ENCODE measurements at regions not wholly inside any gene's neighbourhood (a gene's known extent, or its start where the extent isn't known, plus 50 kb on each side); places are given as distances from the start of the nearest gene placed in this dataset.

GRCh38 chr6:93825950-93826349 lies 406.6 kb upstream of the EPHA7 start:
- Histone ChIP-seq H3K4me1 (ENCODE audit: control insufficient read depth, extremely low read depth, insufficient read depth, low read length) (no peaks in the 10 kb centered on the region), H2AFZ (ENCODE audit: low read length) (no peak overlapping the region), H3K9ac (ENCODE audit: insufficient read depth, low read length) (no peak overlapping the region), H3K27me3 (ENCODE audit: control insufficient read depth, insufficient read depth, low read length) (no peaks in the 10 kb centered on the region), H3K27ac (ENCODE audit: insufficient read depth, low read length) (no peak overlapping the region), H3K9me3 (ENCODE audit: control insufficient read depth, insufficient read depth, low read depth, low read length) (no peaks in the 10 kb centered on the region), H4K20me1 (ENCODE audit: control insufficient read depth, extremely low read depth, insufficient read depth, low read length) (no peaks in the 10 kb centered on the region), H3K36me3 (ENCODE audit: control insufficient read depth, insufficient read depth, low read length) (no peaks in the 10 kb centered on the region), H3K4me3 (replicated peaks in 1 of 4; ENCODE audit: control extremely low read depth in 1 of 4, insufficient read depth in 1 of 4, low read depth in 3 of 4, low read length in 4 of 4) (no peak overlapping the region), H3K79me2 (ENCODE audit: control insufficient read depth, insufficient read depth, low read length) (no peaks in the 10 kb centered on the region), H3K4me2 (ENCODE audit: extremely low read depth, insufficient read depth, low read length) (no peak overlapping the region)
- TF ChIP-seq EZH2 (IDR thresholded peaks at IDR 0.05; ENCODE audit: low read length, missing control alignments) = no peak
- TF ChIP-seq CTCF (conservative IDR thresholded peaks at IDR 0.05 in 1 of 2, IDR thresholded peaks at IDR 0.05 in 1 of 2; ENCODE audit: low read depth in 1 of 2, low read length in 2 of 2) = no peak
- DNase-seq (ENCODE audit: low read depth in 2 of 2) = no peak

- Histone ChIP-seq H3K9ac (ENCODE audit: insufficient read depth, low read length) (no peak overlapping the region), H3K27ac (ENCODE audit: insufficient read depth, low read length) (no peak overlapping the region), H3K79me2 (ENCODE audit: control insufficient read depth, insufficient read depth, low read length) (no peaks in the 10 kb centered on the region), H2AFZ (ENCODE audit: low read length) (no peak overlapping the region), H4K20me1 (ENCODE audit: control insufficient read depth, extremely low read depth, insufficient read depth, low read length) (no peaks in the 10 kb centered on the region), H3K4me1 (ENCODE audit: control insufficient read depth, extremely low read depth, insufficient read depth, low read length) (no peaks in the 10 kb centered on the region), H3K27me3 (ENCODE audit: control insufficient read depth, insufficient read depth, low read length) (no peaks in the 10 kb centered on the region), H3K9me3 (ENCODE audit: control insufficient read depth, insufficient read depth, low read depth, low read length) (no peaks in the 10 kb centered on the region), H3K4me3 (replicated peaks in 1 of 4; ENCODE audit: control extremely low read depth in 1 of 4, insufficient read depth in 1 of 4, low read depth in 3 of 4, low read length in 4 of 4) (no peak overlapping the region), H3K4me2 (ENCODE audit: extremely low read depth, insufficient read depth, low read length) (no peak overlapping the region), H3K36me3 (ENCODE audit: control insufficient read depth, insufficient read depth, low read length) (no peaks in the 10 kb centered on the region)
- no peak for DNase-seq (ENCODE audit: low read depth in 2 of 2)
- no peak for TF ChIP-seq CTCF (conservative IDR thresholded peaks at IDR 0.05 in 1 of 2, IDR thresholded peaks at IDR 0.05 in 1 of 2; ENCODE audit: low read depth in 1 of 2, low read length in 2 of 2)
- no peak for TF ChIP-seq EZH2 (IDR thresholded peaks at IDR 0.05; ENCODE audit: low read length, missing control alignments)
These were observed 404.1 kb upstream of the EPHA7 start for GRCh38 chr6:93823489-93823888.

GRCh38 chr6:93822434-93823265 lies 403.3 kb upstream of the EPHA7 start:
- no peaks in the 10 kb centered on the region for H4K20me1 ChIP-seq (ENCODE audit: control insufficient read depth, extremely low read depth, insufficient read depth, low read length)
- no peaks in the 10 kb centered on the region for H3K79me2 ChIP-seq (ENCODE audit: control insufficient read depth, insufficient read depth, low read length)
- no peaks in the 10 kb centered on the region for H3K36me3 ChIP-seq (ENCODE audit: control insufficient read depth, insufficient read depth, low read length)
- no peaks in the 10 kb centered on the region for H3K9me3 ChIP-seq (ENCODE audit: control insufficient read depth, insufficient read depth, low read depth, low read length)
- no peak overlapping the region for H3K4me3 ChIP-seq (replicated peaks in 1 of 4; ENCODE audit: control extremely low read depth in 1 of 4, insufficient read depth in 1 of 4, low read depth in 3 of 4, low read length in 4 of 4)
- H3K4me2 ChIP-seq (ENCODE audit: extremely low read depth, insufficient read depth, low read length) = no peak overlapping the region
- TF ChIP-seq EZH2 (IDR thresholded peaks at IDR 0.05; ENCODE audit: low read length, missing control alignments) (no peak), CTCF (conservative IDR thresholded peaks at IDR 0.05 in 1 of 2, IDR thresholded peaks at IDR 0.05 in 1 of 2; ENCODE audit: low read depth in 1 of 2, low read length in 2 of 2) (no peak)
- no peak overlapping the region for H2AFZ ChIP-seq (ENCODE audit: low read length)
- no peaks in the 10 kb centered on the region for H3K27me3 ChIP-seq (ENCODE audit: control insufficient read depth, insufficient read depth, low read length)
- H3K27ac ChIP-seq (ENCODE audit: insufficient read depth, low read length) = no peak overlapping the region
- no peak for DNase-seq (ENCODE audit: low read depth in 2 of 2)
- no peak overlapping the region for H3K9ac ChIP-seq (ENCODE audit: insufficient read depth, low read length)
- no peaks in the 10 kb centered on the region for H3K4me1 ChIP-seq (ENCODE audit: control insufficient read depth, extremely low read depth, insufficient read depth, low read length)
